HG03045 (cell line): ENCODE measurements at regions not wholly inside any gene's neighbourhood (a gene's known extent, or its start where the extent isn't known, plus 50 kb on each side); places are given as distances from the start of the nearest gene placed in this dataset.

ENCODE experiments used
- ATAC-seq: cut with Tn5 transposase; IDR thresholded peaks from one replicate; pipeline ENCODE4 v1.9.1; 2021; ENCODE audit warnings: mild to moderate bottlenecking, moderate library complexity; ENCODE audit not compliant: unreplicated experiment

GRCh38 chr16:85356157-85356556, 243.9 kb upstream of the CIBAR2 start:
- no peak for ATAC-seq

GRCh38 chr16:85357323-85357722, 245.1 kb upstream of the CIBAR2 start:
- ATAC-seq: no peak

- ATAC-seq: no peak
These were observed 245.7 kb upstream of the CIBAR2 start for GRCh38 chr16:85357924-85358505.

GRCh38 chr16:85358704-85359146, 246.5 kb upstream of the CIBAR2 start:
- no peak for ATAC-seq

GRCh38 chr16:85359147-85359822, 247.0 kb upstream of the CIBAR2 start:
- ATAC-seq: no peak

- no peak for ATAC-seq
These were observed 248.3 kb upstream of the CIBAR2 start for GRCh38 chr16:85360323-85361277.

GRCh38 chr16:85361441-85362118, 249.3 kb upstream of the CIBAR2 start:
- ATAC-seq: no peak

- ATAC-seq: no peak
These were observed 250.2 kb upstream of the CIBAR2 start for GRCh38 chr16:85362443-85362842.

- no peak for ATAC-seq
These were observed 249.7 kb upstream of the GSE1 start for GRCh38 chr16:85363427-85363826.

- ATAC-seq: no peak
These were observed 249.2 kb upstream of the GSE1 start for GRCh38 chr16:85363881-85364280.

GRCh38 chr16:85364323-85365040, 248.6 kb upstream of the GSE1 start:
- ATAC-seq: no peak

GRCh38 chr16:85365120-85365519, 248.0 kb upstream of the GSE1 start:
- ATAC-seq: no peak

GRCh38 chr16:85366031-85366763, 246.9 kb upstream of the GSE1 start:
- ATAC-seq: no peak

- no peak for ATAC-seq
These were observed 245.6 kb upstream of the GSE1 start for GRCh38 chr16:85367485-85367884.

- ATAC-seq: no peak
These were observed 244.1 kb upstream of the GSE1 start for GRCh38 chr16:85369060-85369459.

- no peak for ATAC-seq
These were observed 243.2 kb upstream of the GSE1 start for GRCh38 chr16:85369741-85370528.

- no peak for ATAC-seq
These were observed 242.6 kb upstream of the GSE1 start for GRCh38 chr16:85370543-85370880.

- ATAC-seq: no peak
These were observed 242.1 kb upstream of the GSE1 start for GRCh38 chr16:85370881-85371651.
